ENCODE measurements at regions not wholly inside any gene's neighbourhood (a gene's known extent, or its start where the extent isn't known, plus 50 kb on each side); places are given as distances from the start of the nearest gene placed in this dataset.

DNA sequence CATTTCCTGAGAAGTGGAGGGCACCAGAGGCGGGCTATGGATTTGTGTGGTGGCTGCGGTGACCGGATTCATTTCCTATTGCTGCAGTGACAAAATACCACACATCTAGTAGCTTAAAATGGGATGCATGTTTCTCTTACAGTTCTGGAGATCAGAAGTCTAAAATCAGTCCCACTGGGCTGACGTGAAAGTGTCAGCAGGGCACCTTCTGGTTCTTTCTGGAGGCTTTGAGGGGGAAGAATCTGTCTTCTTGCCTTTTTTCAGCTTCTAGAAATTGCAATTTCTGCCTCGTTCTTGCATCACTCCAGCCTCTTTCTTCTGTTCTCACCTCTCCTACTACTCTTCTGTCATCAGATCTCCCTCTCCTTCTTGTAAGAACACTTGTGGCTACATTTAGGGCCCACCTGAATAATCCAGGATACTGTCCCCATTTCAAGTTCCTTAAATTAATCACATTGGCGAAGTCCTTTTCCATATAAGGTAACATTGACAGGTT, 111.2 kb downstream of the MARCHF4 start (continued):
- no peak for TF ChIP-seq NFE2L1 (CRISPR knock-in tag; IDR thresholded peaks at IDR 0.05)
- TF ChIP-seq HMGA2 (CRISPR knock-in tag; IDR thresholded peaks at IDR 0.05) = no peak
- TF ChIP-seq ATF1 (CRISPR knock-in tag; IDR thresholded peaks at IDR 0.05) = no peak
- no peak for TF ChIP-seq CDX4 (CRISPR knock-in tag; IDR thresholded peaks at IDR 0.05; ENCODE audit: borderline replicate concordance)
- no peak for TF ChIP-seq AR (CRISPR knock-in tag; IDR thresholded peaks at IDR 0.05)
- TF ChIP-seq, protein P1, sequence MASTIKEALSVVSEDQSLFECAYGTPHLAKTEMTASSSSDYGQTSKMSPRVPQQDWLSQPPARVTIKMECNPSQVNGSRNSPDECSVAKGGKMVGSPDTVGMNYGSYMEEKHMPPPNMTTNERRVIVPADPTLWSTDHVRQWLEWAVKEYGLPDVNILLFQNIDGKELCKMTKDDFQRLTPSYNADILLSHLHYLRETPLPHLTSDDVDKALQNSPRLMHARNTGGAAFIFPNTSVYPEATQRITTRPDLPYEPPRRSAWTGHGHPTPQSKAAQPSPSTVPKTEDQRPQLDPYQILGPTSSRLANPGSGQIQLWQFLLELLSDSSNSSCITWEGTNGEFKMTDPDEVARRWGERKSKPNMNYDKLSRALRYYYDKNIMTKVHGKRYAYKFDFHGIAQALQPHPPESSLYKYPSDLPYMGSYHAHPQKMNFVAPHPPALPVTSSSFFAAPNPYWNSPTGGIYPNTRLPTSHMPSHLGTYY (CRISPR knock-in tag; IDR thresholded peaks at IDR 0.05) = no peak
- TF ChIP-seq ZBTB21 (CRISPR knock-in tag; IDR thresholded peaks at IDR 0.05; ENCODE audit: borderline replicate concordance) = no peak
- TF ChIP-seq, protein P2, sequence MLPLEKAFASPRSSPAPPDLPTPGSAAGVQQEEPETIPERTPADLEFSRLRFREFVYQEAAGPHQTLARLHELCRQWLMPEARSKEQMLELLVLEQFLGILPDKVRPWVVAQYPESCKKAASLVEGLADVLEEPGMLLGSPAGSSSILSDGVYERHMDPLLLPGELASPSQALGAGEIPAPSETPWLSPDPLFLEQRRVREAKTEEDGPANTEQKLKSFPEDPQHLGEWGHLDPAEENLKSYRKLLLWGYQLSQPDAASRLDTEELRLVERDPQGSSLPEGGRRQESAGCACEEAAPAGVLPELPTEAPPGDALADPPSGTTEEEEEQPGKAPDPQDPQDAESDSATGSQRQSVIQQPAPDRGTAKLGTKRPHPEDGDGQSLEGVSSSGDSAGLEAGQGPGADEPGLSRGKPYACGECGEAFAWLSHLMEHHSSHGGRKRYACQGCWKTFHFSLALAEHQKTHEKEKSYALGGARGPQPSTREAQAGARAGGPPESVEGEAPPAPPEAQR (CRISPR knock-in tag; IDR thresholded peaks at IDR 0.05) = no peak
- no peak for TF ChIP-seq ZNF416 (CRISPR knock-in tag; IDR thresholded peaks at IDR 0.05)

- CTCF ChIA-PET = no interaction called here
- H3K27me3 Mint-ChIP-seq (ENCODE audit: low read depth) = no peaks in the 10 kb centered on the region
- H3K4me1 Mint-ChIP-seq = no peaks in the 10 kb centered on the region
- POLR2A ChIA-PET = no interaction called here
- no peaks in the 10 kb centered on the region for H3K36me3 Mint-ChIP-seq
- no peak overlapping the region for H3K4me3 Mint-ChIP-seq
- H3K9me3 Mint-ChIP-seq = no peaks in the 10 kb centered on the region
- ATAC-seq (no peak), DNase-seq (ENCODE audit: low spot score) (no peak)
- TF ChIP-seq PRRX2 (CRISPR knock-in tag; IDR thresholded peaks at IDR 0.05) = no peak
- no peak for TF ChIP-seq MXD4 (CRISPR knock-in tag; IDR thresholded peaks at IDR 0.05; ENCODE audit: borderline replicate concordance)
- no peak for TF ChIP-seq ZNF232 (CRISPR knock-in tag; IDR thresholded peaks at IDR 0.05)
- TF ChIP-seq, protein P1 (CRISPR knock-in tag; IDR thresholded peaks at IDR 0.05) = no peak
- TF ChIP-seq ZBTB21 (CRISPR knock-in tag; IDR thresholded peaks at IDR 0.05; ENCODE audit: borderline replicate concordance) = no peak
- TF ChIP-seq E2F5 (CRISPR knock-in tag; IDR thresholded peaks at IDR 0.05) = no peak
- no peak for TF ChIP-seq NR2C2 (CRISPR knock-in tag; IDR thresholded peaks at IDR 0.05)
- TF ChIP-seq, protein P3, sequence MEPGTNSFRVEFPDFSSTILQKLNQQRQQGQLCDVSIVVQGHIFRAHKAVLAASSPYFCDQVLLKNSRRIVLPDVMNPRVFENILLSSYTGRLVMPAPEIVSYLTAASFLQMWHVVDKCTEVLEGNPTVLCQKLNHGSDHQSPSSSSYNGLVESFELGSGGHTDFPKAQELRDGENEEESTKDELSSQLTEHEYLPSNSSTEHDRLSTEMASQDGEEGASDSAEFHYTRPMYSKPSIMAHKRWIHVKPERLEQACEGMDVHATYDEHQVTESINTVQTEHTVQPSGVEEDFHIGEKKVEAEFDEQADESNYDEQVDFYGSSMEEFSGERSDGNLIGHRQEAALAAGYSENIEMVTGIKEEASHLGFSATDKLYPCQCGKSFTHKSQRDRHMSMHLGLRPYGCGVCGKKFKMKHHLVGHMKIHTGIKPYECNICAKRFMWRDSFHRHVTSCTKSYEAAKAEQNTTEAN (CRISPR knock-in tag; IDR thresholded peaks at IDR 0.05) = no peak
- TF ChIP-seq NFYB (CRISPR knock-in tag; conservative IDR thresholded peaks at IDR 0.05; ENCODE audit: low read depth) = no peak
- TF ChIP-seq NFATC4 (CRISPR knock-in tag; IDR thresholded peaks at IDR 0.05) = no peak
- TF ChIP-seq TP53 (CRISPR knock-in tag; IDR thresholded peaks at IDR 0.05) = no peak
- TF ChIP-seq TCF7 (CRISPR knock-in tag; IDR thresholded peaks at IDR 0.05; ENCODE audit: low read depth) = no peak
- TF ChIP-seq CBFB (CRISPR knock-in tag; IDR thresholded peaks at IDR 0.05; ENCODE audit: low read depth) = no peak
- TF ChIP-seq GABPB1 (CRISPR knock-in tag; IDR thresholded peaks at IDR 0.05) = no peak
- no peak for TF ChIP-seq GRHL2 (CRISPR knock-in tag; IDR thresholded peaks at IDR 0.05; ENCODE audit: insufficient replicate concordance, severe bottlenecking)
- no peak for TF ChIP-seq ATF1 (CRISPR knock-in tag; IDR thresholded peaks at IDR 0.05)
- TF ChIP-seq, protein P4, sequence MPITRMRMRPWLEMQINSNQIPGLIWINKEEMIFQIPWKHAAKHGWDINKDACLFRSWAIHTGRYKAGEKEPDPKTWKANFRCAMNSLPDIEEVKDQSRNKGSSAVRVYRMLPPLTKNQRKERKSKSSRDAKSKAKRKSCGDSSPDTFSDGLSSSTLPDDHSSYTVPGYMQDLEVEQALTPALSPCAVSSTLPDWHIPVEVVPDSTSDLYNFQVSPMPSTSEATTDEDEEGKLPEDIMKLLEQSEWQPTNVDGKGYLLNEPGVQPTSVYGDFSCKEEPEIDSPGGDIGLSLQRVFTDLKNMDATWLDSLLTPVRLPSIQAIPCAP (CRISPR knock-in tag; IDR thresholded peaks at IDR 0.05) = no peak
- TF ChIP-seq, protein P5, sequence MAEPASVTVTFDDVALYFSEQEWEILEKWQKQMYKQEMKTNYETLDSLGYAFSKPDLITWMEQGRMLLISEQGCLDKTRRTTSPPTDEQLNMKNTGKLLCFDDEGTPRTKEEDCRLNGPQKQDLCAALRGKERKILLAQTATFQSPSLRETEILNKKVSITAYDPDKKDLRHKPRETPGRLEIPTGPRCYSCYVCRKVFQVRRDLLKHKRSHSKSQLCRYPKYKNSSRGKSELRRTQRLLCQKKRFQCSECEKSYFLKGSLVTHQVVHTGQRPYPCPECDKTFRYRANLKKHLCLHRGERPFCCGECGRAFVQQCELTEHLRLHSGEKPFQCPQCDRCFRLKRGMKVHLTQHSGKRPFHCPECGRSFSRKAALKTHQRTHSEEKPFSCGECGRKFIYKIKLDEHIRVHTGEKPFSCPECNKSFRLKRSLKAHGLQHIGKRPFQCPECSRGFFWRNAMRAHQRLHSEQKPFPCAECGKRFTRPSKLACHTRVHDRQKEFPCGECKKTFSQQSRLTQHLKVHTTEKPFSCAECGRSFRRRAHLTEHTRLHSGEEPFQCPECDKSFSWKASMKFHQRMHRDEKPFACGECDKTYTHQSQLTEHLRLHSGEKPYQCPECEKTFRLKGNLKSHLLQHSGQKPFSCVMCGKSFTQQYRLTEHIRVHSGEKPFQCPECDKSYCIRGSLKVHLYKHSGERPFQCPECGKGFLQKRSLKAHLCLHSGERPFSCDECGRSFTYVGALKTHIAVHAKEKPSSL (CRISPR knock-in tag; conservative IDR thresholded peaks at IDR 0.05) = no peak
- H3K27ac Mint-ChIP-seq = no peak overlapping the region
These were observed 111.7 kb downstream of the MARCHF4 start for GRCh38 chr2:216260629-216261028.
